ENCODE measurements at regions not wholly inside any gene's neighbourhood (a gene's known extent, or its start where the extent isn't known, plus 50 kb on each side); places are given as distances from the start of the nearest gene placed in this dataset.

- no peak for DNase-seq
These were observed 114.0 kb upstream of the TSPAN2 start for GRCh38 chr1:115203287-115203686.

GRCh38 chr1:115201598-115201997 lies 112.3 kb upstream of the TSPAN2 start:
- DNase-seq: no peak

- no peak for DNase-seq
These were observed 110.3 kb upstream of the TSPAN2 start for GRCh38 chr1:115199416-115200132.

- DNase-seq: no peak
These were observed 109.6 kb upstream of the TSPAN2 start for GRCh38 chr1:115198938-115199337.

- DNase-seq: no peak
These were observed 107.0 kb upstream of the TSPAN2 start for GRCh38 chr1:115196296-115196695.

GRCh38 chr1:115194506-115194905 lies 105.2 kb upstream of the TSPAN2 start:
- DNase-seq: no peak

GRCh38 chr1:115193046-115193828 lies 103.9 kb upstream of the TSPAN2 start:
- no peak for DNase-seq

- no peak for DNase-seq
These were observed 103.0 kb upstream of the TSPAN2 start for GRCh38 chr1:115192200-115192767.

- DNase-seq: no peak
These were observed 102.4 kb upstream of the TSPAN2 start for GRCh38 chr1:115191691-115192090.

GRCh38 chr1:115190540-115191170 lies 101.4 kb upstream of the TSPAN2 start:
- no peak for DNase-seq

- no peak for DNase-seq
These were observed 100.7 kb upstream of the TSPAN2 start for GRCh38 chr1:115189814-115190539.

- no peak for DNase-seq
These were observed 99.5 kb upstream of the TSPAN2 start for GRCh38 chr1:115188680-115189395.

GRCh38 chr1:115186711-115187265 lies 97.5 kb upstream of the TSPAN2 start:
- no peak for DNase-seq

- no peak for DNase-seq
These were observed 96.0 kb upstream of the TSPAN2 start for GRCh38 chr1:115185336-115185735.

- no peak for DNase-seq
These were observed 95.6 kb upstream of the TSPAN2 start for GRCh38 chr1:115184951-115185331.

- DNase-seq: no peak
These were observed 95.1 kb upstream of the TSPAN2 start for GRCh38 chr1:115184260-115184950.

- DNase-seq: no peak
These were observed 94.5 kb upstream of the TSPAN2 start for GRCh38 chr1:115183721-115184259.

GRCh38 chr1:115183158-115183557 lies 93.9 kb upstream of the TSPAN2 start:
- no peak for DNase-seq

- no peak for DNase-seq
These were observed 92.9 kb upstream of the TSPAN2 start for GRCh38 chr1:115182012-115182715.

- no peak for DNase-seq
These were observed 91.9 kb upstream of the TSPAN2 start for GRCh38 chr1:115181231-115181630.

Data from hematopoietic multipotent progenitor cell treated with erythropoietin and hydrocortisone succinate and interleukin-3 and kit ligand, for 8 days (in vitro differentiated cells).